PFSK-1 (cell line): ENCODE measurements at regions not wholly inside any gene's neighbourhood (a gene's known extent, or its start where the extent isn't known, plus 50 kb on each side); places are given as distances from the start of the nearest gene placed in this dataset.
A peak's percentile ranks its signal among the peaks of the same experiment; 100 is the strongest.

Experiments used
- FOXP2 ChIP-seq: optimal IDR thresholded peaks from 2 replicates; pipeline ENCODE3; 2011; ENCODE audit warnings: borderline replicate concordance, control low read depth, inconsistent platforms; ENCODE audit not compliant: insufficient read depth; ENCODE audit errors: extremely low read length, extremely low read depth
- POLR2AphosphoS5 ChIP-seq: IDR thresholded peaks from 2 replicates; pipeline ENCODE4 v1.6.1; 2012; ENCODE audit warnings: low read depth, mild to moderate bottlenecking, control low read depth, low read length, moderate library complexity
- REST ChIP-seq, 2 experiments: IDR thresholded peaks; 2 replicates each; pipeline versions ENCODE4 v1.6.1 to v1.8.0; 2011 to 2012; ENCODE audit warnings: low read depth in 2 of 2, low read length in 2 of 2, control low read depth in 1 of 2, inconsistent platforms in 1 of 2, mild to moderate bottlenecking in 1 of 2, moderate library complexity in 1 of 2; ENCODE audit not compliant: insufficient read depth in 1 of 2
- SIN3A ChIP-seq: IDR thresholded peaks from 2 replicates; pipeline ENCODE4 v1.6.1; 2012; ENCODE audit warnings: mild to moderate bottlenecking, low read length, moderate library complexity, borderline replicate concordance; ENCODE audit not compliant: insufficient read depth
- TAF1 ChIP-seq: IDR thresholded peaks from 2 replicates; pipeline ENCODE4 v1.6.1; 2012; ENCODE audit warnings: low read length, control low read depth, borderline replicate concordance; ENCODE audit not compliant: insufficient read depth

- TF ChIP-seq TAF1: no peak
- TF ChIP-seq REST (IDR thresholded peaks at IDR 0.05; ENCODE audit: insufficient read depth in 1 of 2, low read depth in 2 of 2, low read length in 2 of 2): peak in 1 of 2 experiments; percentile 38; a peak in 1 of 4 replicates
- no peak for TF ChIP-seq SIN3A
- TF ChIP-seq FOXP2: no peak
- TF ChIP-seq POLR2AphosphoS5: no peak
Observed at GRCh38 chr11:116641561-116642045, 131.2 kb downstream of the BUD13 start.

GRCh38 chr11:116640641-116641402 is 132.0 kb downstream of the BUD13 start:
- TF ChIP-seq SIN3A (no peak), POLR2AphosphoS5 (no peak), TAF1 (no peak), REST (IDR thresholded peaks at IDR 0.05; ENCODE audit: insufficient read depth in 1 of 2, low read depth in 2 of 2, low read length in 2 of 2) (no peak), FOXP2 (no peak)

- TF ChIP-seq SIN3A (no peak), REST (IDR thresholded peaks at IDR 0.05; ENCODE audit: insufficient read depth in 1 of 2, low read depth in 2 of 2, low read length in 2 of 2) (no peak), FOXP2 (no peak), POLR2AphosphoS5 (no peak), TAF1 (no peak)
Observed at GRCh38 chr11:116638463-116638862, 134.3 kb downstream of the BUD13 start.

GRCh38 chr11:116637766-116638165 is 135.0 kb downstream of the BUD13 start:
- no peak for TF ChIP-seq TAF1
- no peak for TF ChIP-seq POLR2AphosphoS5
- no peak for TF ChIP-seq REST (IDR thresholded peaks at IDR 0.05; ENCODE audit: insufficient read depth in 1 of 2, low read depth in 2 of 2, low read length in 2 of 2)
- no peak for TF ChIP-seq SIN3A
- no peak for TF ChIP-seq FOXP2
